ENCODE measurements at regions not wholly inside any gene's neighbourhood (a gene's known extent, or its start where the extent isn't known, plus 50 kb on each side); places are given as distances from the start of the nearest gene placed in this dataset.

GRCh38 chr4:83177182-83177581, 62.7 kb upstream of the PLAC8 start:
- TF ChIP-seq HDGF (IDR thresholded peaks at IDR 0.05; ENCODE audit: borderline replicate concordance) (no peak), FOXK2 (IDR thresholded peaks at IDR 0.05) (no peak), SUZ12 (IDR thresholded peaks at IDR 0.05) (no peak), PKNOX1 (IDR thresholded peaks at IDR 0.05) (no peak), NFRKB (IDR thresholded peaks at IDR 0.05) (no peak), ARNT (IDR thresholded peaks at IDR 0.05) (no peak), SP1 (IDR thresholded peaks at IDR 0.05) (no peak), FOXM1 (IDR thresholded peaks at IDR 0.05; ENCODE audit: borderline replicate concordance) (no peak), ZNF384 (IDR thresholded peaks at IDR 0.05) (no peak), L3MBTL2 (conservative IDR thresholded peaks at IDR 0.05) (no peak), BHLHE40 (IDR thresholded peaks at IDR 0.05; ENCODE audit: borderline replicate concordance) (no peak), CTBP1 (IDR thresholded peaks at IDR 0.05; ENCODE audit: borderline replicate concordance) (no peak), LEF1 (IDR thresholded peaks at IDR 0.05; ENCODE audit: borderline replicate concordance) (no peak), TARDBP (IDR thresholded peaks at IDR 0.05) (no peak), FOXA1 (IDR thresholded peaks at IDR 0.05) (no peak), ELF4 (IDR thresholded peaks at IDR 0.05) (no peak)
- CTCF ChIA-PET, result no interaction called here
- no peak for DNase-seq (ENCODE audit: extremely low spot score)
- POLR2A ChIA-PET, result no interaction called here

- ChIA-PET CTCF (no interaction called here), POLR2A (no interaction called here)
- DNase-seq (ENCODE audit: extremely low spot score), result no peak
- TF ChIP-seq FOXK2 (IDR thresholded peaks at IDR 0.05) (no peak), FOXM1 (IDR thresholded peaks at IDR 0.05; ENCODE audit: borderline replicate concordance) (no peak), LEF1 (IDR thresholded peaks at IDR 0.05; ENCODE audit: borderline replicate concordance) (no peak), BHLHE40 (IDR thresholded peaks at IDR 0.05; ENCODE audit: borderline replicate concordance) (no peak)
Measured at GRCh38 chr4:83174844-83175414, 60.4 kb upstream of the PLAC8 start.

- POLR2A ChIA-PET, result no interaction called here
- CTCF ChIA-PET, result no interaction called here
- no peak for DNase-seq (ENCODE audit: extremely low spot score)
- TF ChIP-seq FOXA1 (IDR thresholded peaks at IDR 0.05) (no peak), ELF4 (IDR thresholded peaks at IDR 0.05) (no peak), LEF1 (IDR thresholded peaks at IDR 0.05; ENCODE audit: borderline replicate concordance) (no peak), TARDBP (IDR thresholded peaks at IDR 0.05) (no peak), SP1 (IDR thresholded peaks at IDR 0.05) (no peak), SUZ12 (IDR thresholded peaks at IDR 0.05) (no peak), CTBP1 (IDR thresholded peaks at IDR 0.05; ENCODE audit: borderline replicate concordance) (no peak)
Measured at GRCh38 chr4:83172371-83172770, 57.8 kb upstream of the PLAC8 start.

GRCh38 chr4:83171436-83172039, 57.0 kb upstream of the PLAC8 start:
- POLR2A ChIA-PET, result no interaction called here
- CTCF ChIA-PET, result no interaction called here
- no peak for TF ChIP-seq LEF1 (IDR thresholded peaks at IDR 0.05; ENCODE audit: borderline replicate concordance)
- no peak for TF ChIP-seq PKNOX1 (IDR thresholded peaks at IDR 0.05)
- no peak for TF ChIP-seq NFRKB (IDR thresholded peaks at IDR 0.05)
- TF ChIP-seq TARDBP (IDR thresholded peaks at IDR 0.05), result no peak
- no peak for TF ChIP-seq SP1 (IDR thresholded peaks at IDR 0.05)
- TF ChIP-seq FOXA1 (IDR thresholded peaks at IDR 0.05), result no peak
- no peak for TF ChIP-seq ZNF384 (IDR thresholded peaks at IDR 0.05)
- TF ChIP-seq BHLHE40 (IDR thresholded peaks at IDR 0.05; ENCODE audit: borderline replicate concordance), result no peak
- TF ChIP-seq HDGF (IDR thresholded peaks at IDR 0.05; ENCODE audit: borderline replicate concordance), result no peak
- DNase-seq (ENCODE audit: extremely low spot score), result no peak

GRCh38 chr4:83170952-83171399, 56.4 kb upstream of the PLAC8 start:
- POLR2A ChIA-PET, result no interaction called here
- no peak for DNase-seq (ENCODE audit: extremely low spot score)
- CTCF ChIA-PET, result no interaction called here
- TF ChIP-seq ZNF384 (IDR thresholded peaks at IDR 0.05) (no peak), NFRKB (IDR thresholded peaks at IDR 0.05) (no peak), ELF4 (IDR thresholded peaks at IDR 0.05) (no peak), L3MBTL2 (conservative IDR thresholded peaks at IDR 0.05) (no peak), ARNT (IDR thresholded peaks at IDR 0.05) (no peak), FOXM1 (IDR thresholded peaks at IDR 0.05; ENCODE audit: borderline replicate concordance) (no peak), SUZ12 (IDR thresholded peaks at IDR 0.05) (no peak), PKNOX1 (IDR thresholded peaks at IDR 0.05) (no peak), HDGF (IDR thresholded peaks at IDR 0.05; ENCODE audit: borderline replicate concordance) (no peak), SP1 (IDR thresholded peaks at IDR 0.05) (no peak), FOXA1 (IDR thresholded peaks at IDR 0.05) (no peak), LEF1 (IDR thresholded peaks at IDR 0.05; ENCODE audit: borderline replicate concordance) (no peak), CTBP1 (IDR thresholded peaks at IDR 0.05; ENCODE audit: borderline replicate concordance) (no peak), FOXK2 (IDR thresholded peaks at IDR 0.05) (no peak), BHLHE40 (IDR thresholded peaks at IDR 0.05; ENCODE audit: borderline replicate concordance) (no peak), TARDBP (IDR thresholded peaks at IDR 0.05) (no peak)
